MG63 (cell line): ENCODE measurements at regions not wholly inside any gene's neighbourhood (a gene's known extent, or its start where the extent isn't known, plus 50 kb on each side); places are given as distances from the start of the nearest gene placed in this dataset.
"Not testable (repeated sequence)": the region's sequence is repeated elsewhere in the genome, so short reads cannot be mapped to it uniquely, and the experiment has no call there.

Source experiments
- DNase-seq: peaks from one replicate; pipeline ENCODE4 v3.0.0-alpha.2; 2020
- H3K27me3 ChIP-seq: fragments of 250-450 bp; sonication (Bioruptor Pico); 2 replicates; pipeline ENCODE4 v1.5.1; 2020; ENCODE audit warnings: mild to moderate bottlenecking, moderate library complexity
- H3K36me3 ChIP-seq: fragments of 250-450 bp; sonication (Bioruptor Pico); 2 replicates; pipeline ENCODE4 v1.5.1; 2020; ENCODE audit warnings: mild to moderate bottlenecking, moderate library complexity
- H3K4me3 ChIP-seq: fragments of 250-450 bp; sonication (Bioruptor Pico); 2 replicates; pipeline ENCODE4 v1.5.1; 2020; ENCODE audit warnings: mild to moderate bottlenecking, moderate library complexity
- H3K9me3 ChIP-seq: fragments of 250-450 bp; sonication (Bioruptor Pico); 2 replicates; pipeline ENCODE4 v1.5.1; 2020; ENCODE audit warnings: mild to moderate bottlenecking, moderate library complexity

DNA sequence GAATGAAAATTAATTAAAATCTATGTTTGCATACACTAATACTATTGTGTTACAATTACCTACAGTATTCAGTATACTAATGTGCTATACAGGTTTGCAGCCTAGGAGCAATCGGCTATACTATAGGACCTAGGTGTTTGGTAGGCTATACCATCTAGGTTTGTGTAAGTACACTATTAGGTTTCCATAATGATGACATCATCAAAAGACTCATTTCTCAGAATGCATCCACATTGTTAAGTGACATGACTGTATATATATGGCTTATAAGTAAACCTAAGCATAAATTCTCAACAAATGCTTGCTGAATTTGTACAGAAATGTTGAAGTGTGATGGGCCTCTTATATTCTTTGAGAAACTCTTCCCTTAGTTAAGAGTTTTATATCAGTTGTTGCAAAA is 206.5 kb upstream of the ZWINT start:
- Histone ChIP-seq H3K27me3 (no peaks in the 10 kb centered on the region), H3K9me3 (no peaks in the 10 kb centered on the region), H3K4me3 (no peak overlapping the region), H3K36me3 (no peaks in the 10 kb centered on the region)
- no peak for DNase-seq

DNA sequence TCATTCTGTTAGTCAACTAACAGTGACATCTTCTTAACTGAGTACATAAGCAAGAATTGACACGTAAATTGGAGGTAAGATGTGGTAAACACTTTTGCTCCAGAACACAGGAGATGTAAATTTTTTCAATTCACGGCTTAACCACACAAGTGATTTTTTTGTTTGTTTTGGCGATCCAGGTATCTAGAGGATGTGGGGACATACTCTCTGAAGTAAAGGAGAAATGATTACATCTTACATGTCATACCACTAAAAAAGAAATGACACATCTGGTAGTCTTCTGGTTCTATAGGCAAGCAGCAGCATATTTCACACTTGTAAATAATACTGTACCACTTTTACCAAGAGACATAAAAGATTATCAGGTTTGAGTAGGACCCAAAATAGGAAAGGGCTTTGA is 200.3 kb upstream of the ZWINT start:
- no peak overlapping the region for H3K4me3 ChIP-seq
- no peaks in the 10 kb centered on the region for H3K36me3 ChIP-seq
- no peaks in the 10 kb centered on the region for H3K9me3 ChIP-seq
- H3K27me3 ChIP-seq: no peaks in the 10 kb centered on the region
- no peak for DNase-seq

DNA sequence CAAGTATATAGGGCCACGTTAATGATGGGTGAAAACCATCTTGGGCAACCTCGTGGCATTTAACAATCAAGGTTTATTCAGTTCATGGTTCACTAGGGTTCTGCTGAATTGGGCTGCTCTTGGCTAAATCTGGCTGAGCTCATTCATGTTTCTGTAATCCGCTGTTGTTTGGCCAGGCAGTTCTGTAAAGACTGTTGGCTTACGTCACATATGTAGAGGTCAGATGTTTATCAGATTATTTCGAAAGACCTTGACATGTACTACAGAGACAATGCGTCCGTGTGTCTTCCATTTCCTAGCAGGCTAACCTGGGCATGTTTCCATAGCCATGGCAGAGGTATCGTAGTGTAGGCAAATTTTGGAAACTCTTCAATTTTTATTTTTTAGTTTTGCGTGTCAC is 190.0 kb upstream of the ZWINT start:
- DNase-seq: no peak
- Histone ChIP-seq H3K4me3 (no peak overlapping the region), H3K36me3 (no peaks in the 10 kb centered on the region), H3K27me3 (no peaks in the 10 kb centered on the region), H3K9me3 (no peaks in the 10 kb centered on the region)

DNA sequence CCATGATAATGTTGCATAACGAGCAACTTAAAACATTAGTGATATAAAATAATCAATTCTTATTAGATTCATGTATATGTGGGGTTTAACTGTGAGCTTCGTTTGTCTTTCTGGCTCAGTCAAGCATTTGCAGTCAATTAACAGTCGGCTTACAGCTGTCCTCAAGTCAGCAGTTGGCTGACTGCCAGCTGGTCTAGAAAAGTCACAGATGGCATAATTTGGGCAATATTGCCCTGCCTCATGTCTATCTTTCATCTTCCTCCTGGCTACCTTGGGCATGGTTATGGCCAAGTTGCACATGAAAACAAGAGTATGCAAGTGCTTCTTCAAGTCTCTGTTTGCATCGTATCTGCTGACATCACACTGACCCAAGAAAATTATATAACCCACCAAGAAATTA is 186.1 kb upstream of the ZWINT start:
- no peak for DNase-seq
- no peaks in the 10 kb centered on the region for H3K27me3 ChIP-seq
- H3K4me3 ChIP-seq: no peak overlapping the region
- H3K9me3 ChIP-seq: no peaks in the 10 kb centered on the region
- H3K36me3 ChIP-seq: no peaks in the 10 kb centered on the region

DNA sequence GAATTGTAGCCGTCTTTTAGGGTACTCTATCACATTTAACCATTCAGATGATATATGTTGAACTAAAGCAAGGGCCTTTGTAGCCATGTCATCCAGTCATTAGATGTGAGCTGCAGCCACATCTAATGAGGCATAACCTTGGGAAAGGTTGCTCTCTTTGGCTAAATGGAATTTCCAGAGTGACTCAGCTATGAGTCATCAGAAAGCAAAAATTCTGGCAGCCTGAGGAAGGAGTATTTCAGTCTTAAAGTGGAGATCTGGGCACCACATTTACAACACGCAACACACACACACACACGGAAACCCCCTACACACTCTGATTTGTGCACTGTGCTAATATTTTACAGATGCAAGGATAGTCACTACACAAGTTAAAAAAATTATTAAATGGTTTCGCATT is 176.9 kb upstream of the ZWINT start:
- Histone ChIP-seq H3K27me3 (no peaks in the 10 kb centered on the region), H3K4me3 (no peak overlapping the region), H3K36me3 (no peaks in the 10 kb centered on the region), H3K9me3 (no peaks in the 10 kb centered on the region)
- DNase-seq: peak; percentile 7

DNA sequence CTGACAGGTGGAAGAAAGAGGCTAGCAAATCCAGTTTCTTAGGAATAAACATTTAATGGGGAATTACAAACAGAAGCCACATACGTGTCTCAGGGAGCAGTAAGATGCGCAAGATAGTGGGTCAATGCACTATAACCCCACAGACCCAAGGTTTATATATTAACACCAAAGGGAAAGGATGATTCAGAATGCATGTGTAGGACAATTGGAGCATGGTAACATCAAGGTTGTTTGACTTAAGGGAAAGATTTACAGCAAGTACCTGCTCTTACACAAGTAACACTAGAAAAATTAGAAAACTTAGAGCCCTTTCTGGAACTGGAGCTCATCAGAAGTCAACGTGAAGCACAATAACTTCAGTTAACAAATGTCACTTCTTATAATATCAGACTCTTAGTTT is 161.1 kb upstream of the ZWINT start:
- Histone ChIP-seq H3K36me3 (no peaks in the 10 kb centered on the region), H3K9me3 (no peaks in the 10 kb centered on the region), H3K27me3 (no peaks in the 10 kb centered on the region), H3K4me3 (no peak overlapping the region)
- no peak for DNase-seq

DNA sequence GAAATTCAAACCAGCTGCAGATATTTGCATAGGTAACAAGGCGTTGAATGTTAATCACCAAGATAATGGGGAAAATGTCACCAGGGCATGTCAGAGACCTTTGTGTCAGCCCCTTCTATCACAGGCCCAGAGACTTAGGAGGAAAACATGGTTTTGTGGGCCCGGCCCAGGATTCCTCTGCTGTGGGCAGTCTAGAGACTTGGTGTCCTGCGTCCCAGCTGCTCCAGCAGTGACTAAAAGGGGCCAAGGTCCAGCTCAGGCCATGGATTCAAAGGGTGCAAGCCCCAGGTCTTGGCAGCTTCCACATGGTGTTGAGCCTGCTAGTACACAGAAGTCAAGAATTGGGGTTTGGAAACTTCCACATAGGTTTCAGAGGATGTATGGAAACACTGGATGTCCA is 147.5 kb upstream of the ZWINT start:
- DNase-seq: no peak
- H3K4me3 ChIP-seq: no peak overlapping the region
- H3K36me3 ChIP-seq: no peaks in the 10 kb centered on the region
- no peaks in the 10 kb centered on the region for H3K27me3 ChIP-seq
- no peaks in the 10 kb centered on the region for H3K9me3 ChIP-seq

DNA sequence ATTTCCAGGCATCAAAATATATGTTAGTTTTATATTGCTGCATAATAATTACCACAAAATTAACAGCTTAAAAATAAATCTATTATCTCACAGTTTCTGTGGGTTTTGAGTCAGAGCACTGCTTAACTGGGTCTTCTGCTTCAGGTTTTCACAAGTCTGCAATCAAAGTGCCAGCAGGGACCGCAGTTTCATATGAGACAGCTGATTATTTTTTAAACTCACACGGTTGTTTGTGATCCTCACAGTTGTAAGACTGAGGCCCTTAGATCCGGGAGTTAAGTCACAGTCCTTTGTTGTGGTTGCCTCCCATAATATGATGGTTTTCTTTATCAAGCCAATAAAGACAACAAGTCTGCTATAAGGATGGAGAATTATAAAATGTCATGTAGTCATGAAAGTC is 146.0 kb upstream of the ZWINT start:
- Histone ChIP-seq H3K9me3 (no peaks in the 10 kb centered on the region), H3K36me3 (no peaks in the 10 kb centered on the region)

DNA sequence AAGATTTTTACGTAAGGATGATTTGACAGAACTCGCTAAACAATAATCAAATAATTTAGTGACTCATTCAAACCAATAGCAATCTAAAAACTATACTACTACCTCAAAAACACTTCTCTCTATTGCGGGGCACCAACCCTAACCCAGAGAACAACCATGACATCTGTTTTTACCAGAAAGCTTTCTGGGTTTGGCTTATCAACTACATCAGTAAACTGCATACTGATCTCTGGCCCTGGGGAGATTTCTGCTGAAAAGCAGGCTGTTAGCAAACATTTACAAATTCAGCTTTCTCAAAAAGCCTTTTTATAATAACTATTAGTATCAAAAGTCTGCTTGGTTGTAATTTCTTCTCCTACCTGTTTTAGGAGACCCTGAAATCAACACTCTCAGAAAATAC is 144.5 kb upstream of the ZWINT start:
- H3K9me3 ChIP-seq: no peaks in the 10 kb centered on the region
- no peak overlapping the region for H3K4me3 ChIP-seq
- DNase-seq: no peak

More for the DNA sequence above, 146.0 kb upstream of the ZWINT start:
- H3K4me3 ChIP-seq: no peak overlapping the region
- no peaks in the 10 kb centered on the region for H3K27me3 ChIP-seq
- DNase-seq: no peak

DNA sequence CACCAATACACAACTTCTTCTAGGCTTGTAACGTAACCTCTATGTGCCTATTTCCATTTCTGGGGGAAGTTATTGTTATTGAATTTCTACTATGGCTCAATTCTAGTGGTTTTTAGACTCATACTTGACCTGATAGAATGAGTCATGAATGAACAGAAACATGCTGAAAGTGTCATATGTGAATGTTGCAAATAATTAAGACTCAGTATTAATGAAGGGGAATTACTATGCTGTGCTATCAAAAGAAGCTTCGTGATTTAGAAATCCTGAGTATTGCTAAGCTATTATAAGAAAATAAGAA is 135.1 kb upstream of the ZWINT start:
- H3K9me3 ChIP-seq: no peaks in the 10 kb centered on the region
- no peak overlapping the region for H3K4me3 ChIP-seq
- H3K36me3 ChIP-seq: no peaks in the 10 kb centered on the region
- H3K27me3 ChIP-seq: no peaks in the 10 kb centered on the region; the same call in 1 of the 2 replicates
- no peak for DNase-seq

More for the DNA sequence above, 144.5 kb upstream of the ZWINT start:
- no peaks in the 10 kb centered on the region for H3K27me3 ChIP-seq
- no peaks in the 10 kb centered on the region for H3K36me3 ChIP-seq

DNA sequence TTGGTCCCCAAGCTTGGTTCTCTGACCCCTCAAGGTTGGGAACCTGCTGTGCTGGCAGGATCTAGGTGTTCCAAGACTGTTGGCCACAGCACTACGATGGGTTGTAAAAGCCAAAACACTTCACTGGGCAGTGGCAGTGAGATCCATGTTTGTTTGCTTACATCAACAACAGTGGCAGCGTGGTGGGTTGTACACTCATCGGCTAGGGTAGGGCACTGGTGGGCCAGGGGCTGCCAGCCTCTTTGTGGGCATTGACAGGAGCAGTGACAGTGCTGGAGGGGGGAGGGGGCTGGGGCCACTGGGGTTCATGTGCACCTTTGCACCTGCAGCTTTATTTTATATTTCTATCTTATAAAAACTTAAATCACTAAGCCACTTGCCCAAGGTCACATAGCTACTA is 126.7 kb upstream of the ZWINT start:
- no peaks in the 10 kb centered on the region for H3K9me3 ChIP-seq
- no peak for DNase-seq

DNA sequence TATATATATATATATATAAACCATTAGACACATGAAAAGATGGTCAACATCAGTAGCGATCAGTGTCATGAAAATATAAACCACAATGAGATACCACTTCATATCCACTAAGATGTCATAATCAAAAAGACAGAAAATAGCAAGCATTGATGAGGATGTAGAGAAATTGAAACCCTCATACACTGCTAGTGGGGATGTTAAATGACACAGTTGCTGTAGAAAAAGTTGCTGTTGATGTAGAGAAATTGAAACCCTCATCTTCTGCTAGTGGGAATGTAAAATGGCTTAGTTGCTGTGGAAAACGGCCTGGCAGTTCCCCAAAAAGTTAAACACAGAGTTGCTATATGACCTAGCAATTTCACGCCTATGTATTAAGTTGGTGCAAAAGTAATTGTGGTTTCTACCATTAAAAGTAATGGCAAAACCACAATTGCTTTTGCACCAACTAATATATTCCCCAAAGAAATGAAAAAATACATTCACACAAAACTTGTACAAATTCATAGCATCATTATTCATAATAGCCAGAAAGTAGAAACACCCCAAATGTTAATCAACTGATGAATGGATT is 120.5 kb upstream of the ZWINT start:
- H3K9me3 ChIP-seq: no peaks in the 10 kb centered on the region
- H3K36me3 ChIP-seq: no peaks in the 10 kb centered on the region
- no peak for DNase-seq
- no peaks in the 10 kb centered on the region; the same call in 1 of the 2 replicates for H3K27me3 ChIP-seq
- no peak overlapping the region for H3K4me3 ChIP-seq

More for the DNA sequence above, 126.7 kb upstream of the ZWINT start:
- no peak overlapping the region for H3K4me3 ChIP-seq
- H3K27me3 ChIP-seq: no peaks in the 10 kb centered on the region
- no peaks in the 10 kb centered on the region for H3K36me3 ChIP-seq

DNA sequence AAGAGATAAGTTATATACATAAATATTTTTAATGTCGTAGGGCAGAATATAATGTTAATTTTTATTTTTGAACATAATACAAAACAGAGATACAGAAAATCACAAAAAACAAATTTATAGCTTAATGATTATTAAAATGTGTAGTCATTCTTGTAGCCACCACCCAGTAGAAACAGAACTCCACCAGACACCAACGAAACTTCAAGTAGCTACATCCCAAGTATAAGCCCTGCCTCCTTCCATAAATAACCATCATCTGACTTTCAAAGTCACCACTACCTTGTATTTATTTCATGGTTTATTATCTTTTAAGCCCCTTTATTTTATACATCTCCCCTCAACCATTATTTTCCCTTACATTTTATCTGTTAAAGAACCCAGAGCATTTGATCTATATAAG is 111.9 kb upstream of the ZWINT start:
- H3K27me3 ChIP-seq: no peaks in the 10 kb centered on the region
- no peak for DNase-seq

DNA sequence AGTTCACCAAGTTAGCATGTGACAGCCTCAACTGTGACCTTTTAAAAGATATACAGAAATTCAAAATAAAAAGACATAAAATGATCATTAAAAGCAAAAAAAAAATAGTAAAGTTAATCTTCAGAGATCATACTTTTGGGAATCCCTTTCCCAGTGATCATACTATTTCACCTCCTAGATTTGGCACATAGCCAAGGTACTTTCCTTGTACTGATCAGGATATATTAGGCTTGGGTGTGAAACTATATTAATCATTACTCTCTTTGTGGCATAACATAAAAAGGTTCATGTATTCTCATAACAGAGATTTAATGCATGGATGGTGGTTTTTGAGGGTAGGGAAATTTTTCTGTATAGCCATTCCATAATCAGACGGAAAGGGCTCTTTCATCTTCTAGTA is 109.6 kb upstream of the ZWINT start:
- H3K9me3 ChIP-seq: no peaks in the 10 kb centered on the region
- no peak overlapping the region for H3K4me3 ChIP-seq
- no peaks in the 10 kb centered on the region for H3K27me3 ChIP-seq
- DNase-seq: no peak
- H3K36me3 ChIP-seq: no peaks in the 10 kb centered on the region

More for the DNA sequence above, 111.9 kb upstream of the ZWINT start:
- no peaks in the 10 kb centered on the region for H3K9me3 ChIP-seq
- H3K4me3 ChIP-seq: no peak overlapping the region
- H3K36me3 ChIP-seq: no peaks in the 10 kb centered on the region

DNA sequence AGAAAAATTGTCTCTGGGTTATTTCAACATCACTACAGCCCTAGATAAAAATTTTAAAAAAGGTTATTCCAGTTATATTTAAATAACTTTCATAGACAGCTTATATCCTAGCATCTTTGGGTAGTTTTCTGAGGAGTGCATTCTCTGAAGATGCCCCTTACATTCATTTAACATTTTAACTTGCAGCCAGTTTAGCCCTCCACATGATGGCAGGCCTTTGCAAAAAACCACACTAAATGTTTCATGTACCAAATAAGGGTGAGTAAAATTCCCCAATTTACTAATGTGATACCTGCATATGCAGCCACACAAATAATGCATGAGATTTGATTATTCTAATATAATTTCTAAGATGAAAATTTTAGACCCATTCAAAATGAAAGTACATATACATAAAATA is 108.4 kb upstream of the ZWINT start:
- DNase-seq: no peak
- Histone ChIP-seq H3K9me3 (no peaks in the 10 kb centered on the region), H3K4me3 (no peak overlapping the region), H3K27me3 (no peaks in the 10 kb centered on the region), H3K36me3 (no peaks in the 10 kb centered on the region)

DNA sequence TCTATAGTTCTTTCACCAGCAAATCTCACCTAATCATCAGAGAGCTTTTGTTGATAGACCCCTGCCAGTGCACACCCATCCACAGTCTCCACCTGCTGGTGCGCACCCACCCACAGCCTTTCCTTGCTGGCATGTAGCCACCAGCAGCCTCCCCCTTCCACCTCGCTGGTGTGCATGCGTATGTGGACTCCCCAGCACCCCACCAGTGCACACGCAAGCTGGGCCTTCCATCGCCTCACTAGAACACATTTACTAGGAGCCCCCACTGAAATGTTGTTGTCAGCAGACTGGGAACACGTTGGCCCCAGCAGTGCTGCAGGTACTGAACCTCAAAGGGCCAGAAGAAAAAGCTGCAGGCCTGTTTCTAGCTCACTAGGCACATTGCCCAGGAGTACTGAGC is 104.9 kb upstream of the ZWINT start:
- Histone ChIP-seq H3K36me3 (no peaks in the 10 kb centered on the region), H3K4me3 (no peak overlapping the region), H3K9me3 (no peaks in the 10 kb centered on the region), H3K27me3 (no peaks in the 10 kb centered on the region)
- no peak for DNase-seq

DNA sequence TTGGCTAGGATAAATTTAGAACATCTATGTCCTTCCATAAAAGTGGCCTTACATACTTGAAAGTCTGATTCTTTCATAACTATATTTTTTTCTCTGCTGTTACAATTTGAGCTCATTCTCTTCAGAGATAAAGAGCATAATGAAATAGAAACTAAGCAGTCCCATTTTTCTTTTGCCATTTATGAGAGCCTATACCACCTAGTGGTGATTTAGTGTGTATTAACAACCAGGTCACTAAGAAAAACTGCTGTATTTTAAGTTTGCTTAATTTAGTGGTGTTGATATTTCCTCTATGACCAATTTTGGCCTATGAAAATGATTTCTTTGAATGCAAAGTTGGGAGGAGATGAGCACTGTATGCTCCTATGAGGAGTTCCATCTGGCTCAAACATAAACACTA is 88.7 kb upstream of the ZWINT start:
- Histone ChIP-seq H3K4me3 (no peak overlapping the region), H3K9me3 (no peaks in the 10 kb centered on the region), H3K27me3 (no peaks in the 10 kb centered on the region), H3K36me3 (no peaks in the 10 kb centered on the region)
- no peak for DNase-seq

DNA sequence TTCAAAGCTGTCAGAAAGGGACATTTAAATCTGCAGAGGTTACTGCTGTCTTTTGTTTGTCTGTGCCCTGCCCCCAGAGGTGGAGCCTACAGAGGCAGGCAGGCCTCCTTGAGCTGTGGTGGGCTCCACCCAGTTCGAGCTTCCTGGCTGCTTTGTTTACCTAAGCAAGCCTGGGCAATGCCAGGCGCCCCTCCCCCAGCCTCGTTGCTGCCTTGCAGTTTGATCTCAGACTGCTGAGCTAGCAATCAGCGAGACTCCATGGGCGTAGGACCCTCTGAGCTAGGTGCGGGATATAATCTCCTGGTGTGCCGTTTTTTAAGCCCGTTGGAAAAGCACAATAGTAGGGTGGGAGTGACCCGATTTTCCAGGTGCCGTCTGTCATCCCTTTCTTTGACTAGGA is 86.6 kb upstream of the ZWINT start:
- not testable (repeated sequence) for H3K9me3 ChIP-seq, H3K36me3 ChIP-seq, H3K27me3 ChIP-seq, H3K4me3 ChIP-seq, DNase-seq

DNA sequence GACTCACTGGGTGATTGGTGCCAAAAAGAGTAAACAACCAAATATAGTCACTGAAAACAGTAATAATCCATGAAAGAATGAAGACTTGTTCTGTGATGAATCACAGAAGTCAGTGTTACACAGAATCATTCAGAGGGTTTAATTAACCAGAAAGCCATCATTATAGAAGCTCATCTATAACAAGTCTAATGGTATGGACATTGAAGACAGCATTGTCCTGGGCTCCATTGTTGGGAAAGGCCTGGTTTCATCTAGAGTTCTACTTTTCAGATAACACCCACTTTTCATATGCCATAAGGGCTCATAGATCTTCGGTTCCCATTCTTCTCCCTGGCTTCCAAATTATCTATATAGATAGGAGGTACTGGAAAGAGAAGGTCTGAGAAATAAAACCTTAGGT is 80.3 kb upstream of the ZWINT start:
- H3K9me3 ChIP-seq, H3K36me3 ChIP-seq, H3K4me3 ChIP-seq, DNase-seq, H3K27me3 ChIP-seq: not testable (repeated sequence)
